Mucosa of rectum (tissue), 2 donors: ENCODE measurements at regions not wholly inside any gene's neighbourhood (a gene's known extent, or its start where the extent isn't known, plus 50 kb on each side); places are given as distances from the start of the nearest gene placed in this dataset.

Experiments used
- H3K27ac ChIP-seq, 2 donors: one replicate each; pipeline ENCODE4 v1.7.0; 2013; ENCODE audit warnings: inconsistent platforms in 2 of 2, low read depth in 2 of 2, low read length in 2 of 2
- H3K27me3 ChIP-seq, 2 donors: one replicate each; pipeline ENCODE4 v1.7.0; 2013; ENCODE audit warnings: low read length in 2 of 2; ENCODE audit not compliant: control insufficient read depth in 2 of 2, insufficient read depth in 2 of 2
- H3K36me3 ChIP-seq, 2 donors: one replicate each; pipeline ENCODE4 v1.7.0; 2013; ENCODE audit warnings: low read length in 2 of 2; ENCODE audit not compliant: control insufficient read depth in 2 of 2, insufficient read depth in 2 of 2
- H3K4me1 ChIP-seq, 2 donors: one replicate each; pipeline ENCODE4 v1.7.0; 2013; ENCODE audit warnings: low read length in 2 of 2, mild to moderate bottlenecking in 1 of 2; ENCODE audit not compliant: control insufficient read depth in 2 of 2, insufficient read depth in 2 of 2
- H3K4me3 ChIP-seq, 2 donors: one replicate each; pipeline ENCODE4 v1.7.0; 2013; ENCODE audit warnings: low read length in 2 of 2
- H3K9ac ChIP-seq, 2 donors: one replicate each; pipeline ENCODE4 v1.7.0; 2013; ENCODE audit warnings: low read length in 2 of 2, low read depth in 1 of 2, mild to moderate bottlenecking in 1 of 2
- H3K9me3 ChIP-seq, 2 donors: one replicate each; pipeline ENCODE4 v1.7.0; 2013; ENCODE audit warnings: low read length in 2 of 2; ENCODE audit not compliant: control insufficient read depth in 2 of 2
- donor health status: healthy.
- donor health status: Normal muscosa, but diverticular disease.

- Histone ChIP-seq H3K27ac (no peak overlapping the region), H3K4me3 (no peak overlapping the region), H3K27me3 (no peaks in the 10 kb centered on the region), H3K36me3 (no peaks in the 10 kb centered on the region), H3K4me1 (no peaks in the 10 kb centered on the region), H3K9ac (no peak overlapping the region), H3K9me3 (no peaks in the 10 kb centered on the region)
These were observed 151.7 kb upstream of the NMUR2 start for GRCh38 chr5:152556784-152557183.

- Histone ChIP-seq H3K4me1 (no peaks in the 10 kb centered on the region), H3K27ac (no peak overlapping the region), H3K27me3 (no peaks in the 10 kb centered on the region), H3K36me3 (no peaks in the 10 kb centered on the region), H3K9me3 (no peaks in the 10 kb centered on the region), H3K9ac (no peak overlapping the region), H3K4me3 (no peak overlapping the region)
These were observed 155.5 kb upstream of the NMUR2 start for GRCh38 chr5:152560512-152561137.

GRCh38 chr5:152568016-152568415 is 162.9 kb upstream of the NMUR2 start:
- H3K4me3 ChIP-seq = no peak overlapping the region
- no peaks in the 10 kb centered on the region for H3K9me3 ChIP-seq
- H3K9ac ChIP-seq = no peak overlapping the region
- no peaks in the 10 kb centered on the region for H3K27me3 ChIP-seq
- no peak overlapping the region for H3K27ac ChIP-seq
- no peaks in the 10 kb centered on the region for H3K36me3 ChIP-seq
- no peaks in the 10 kb centered on the region for H3K4me1 ChIP-seq

- H3K9me3 ChIP-seq = no peaks in the 10 kb centered on the region
- H3K27ac ChIP-seq = no peak overlapping the region
- no peaks in the 10 kb centered on the region for H3K36me3 ChIP-seq
- no peak overlapping the region for H3K4me3 ChIP-seq
- H3K9ac ChIP-seq = no peak overlapping the region
- no peaks in the 10 kb centered on the region for H3K4me1 ChIP-seq
- H3K27me3 ChIP-seq = no peaks in the 10 kb centered on the region
These were observed 167.7 kb upstream of the NMUR2 start for GRCh38 chr5:152572812-152573211.

GRCh38 chr5:152584103-152584502 is 179.0 kb upstream of the NMUR2 start:
- no peaks in the 10 kb centered on the region for H3K27me3 ChIP-seq
- no peak overlapping the region for H3K4me3 ChIP-seq
- no peaks in the 10 kb centered on the region for H3K4me1 ChIP-seq
- H3K9ac ChIP-seq = no peak overlapping the region
- no peaks in the 10 kb centered on the region for H3K36me3 ChIP-seq
- H3K27ac ChIP-seq = no peak overlapping the region
- peaks cover 0 to 2% of the 10 kb centered on the region in 2 donors for H3K9me3 ChIP-seq

- H3K4me1 ChIP-seq = no peaks in the 10 kb centered on the region
- H3K27me3 ChIP-seq = no peaks in the 10 kb centered on the region
- H3K9me3 ChIP-seq = no peaks in the 10 kb centered on the region
- no peak overlapping the region for H3K4me3 ChIP-seq
- no peaks in the 10 kb centered on the region for H3K36me3 ChIP-seq
- H3K27ac ChIP-seq = no peak overlapping the region
- H3K9ac ChIP-seq = no peak overlapping the region
These were observed 187.3 kb upstream of the NMUR2 start for GRCh38 chr5:152592416-152592815.

- Histone ChIP-seq H3K36me3 (no peaks in the 10 kb centered on the region), H3K9me3 (no peaks in the 10 kb centered on the region), H3K4me3 (no peak overlapping the region), H3K4me1 (no peaks in the 10 kb centered on the region), H3K27ac (no peak overlapping the region), H3K27me3 (no peaks in the 10 kb centered on the region), H3K9ac (no peak overlapping the region)
These were observed 188.3 kb upstream of the NMUR2 start for GRCh38 chr5:152593388-152593787.

- no peak overlapping the region for H3K9ac ChIP-seq
- H3K27ac ChIP-seq = no peak overlapping the region
- H3K4me1 ChIP-seq = no peaks in the 10 kb centered on the region
- no peaks in the 10 kb centered on the region for H3K27me3 ChIP-seq
- H3K4me3 ChIP-seq = no peak overlapping the region
- no peaks in the 10 kb centered on the region for H3K36me3 ChIP-seq
- H3K9me3 ChIP-seq = no peaks in the 10 kb centered on the region
These were observed 190.3 kb upstream of the NMUR2 start for GRCh38 chr5:152595405-152595804.

- no peaks in the 10 kb centered on the region for H3K36me3 ChIP-seq
- no peaks in the 10 kb centered on the region for H3K9me3 ChIP-seq
- no peak overlapping the region for H3K9ac ChIP-seq
- H3K27me3 ChIP-seq = no peaks in the 10 kb centered on the region
- no peak overlapping the region for H3K4me3 ChIP-seq
- no peak overlapping the region for H3K27ac ChIP-seq
- no peaks in the 10 kb centered on the region for H3K4me1 ChIP-seq
These were observed 194.0 kb upstream of the NMUR2 start for GRCh38 chr5:152599096-152599495.

- no peaks in the 10 kb centered on the region for H3K9me3 ChIP-seq
- no peak overlapping the region for H3K27ac ChIP-seq
- H3K27me3 ChIP-seq = no peaks in the 10 kb centered on the region
- H3K36me3 ChIP-seq = no peaks in the 10 kb centered on the region
- no peak overlapping the region for H3K9ac ChIP-seq
- no peaks in the 10 kb centered on the region for H3K4me1 ChIP-seq
- H3K4me3 ChIP-seq = no peak overlapping the region
These were observed 197.0 kb upstream of the NMUR2 start for GRCh38 chr5:152601806-152602732.
